ENCODE measurements at regions not wholly inside any gene's neighbourhood (a gene's known extent, or its start where the extent isn't known, plus 50 kb on each side); places are given as distances from the start of the nearest gene placed in this dataset.

DNA sequence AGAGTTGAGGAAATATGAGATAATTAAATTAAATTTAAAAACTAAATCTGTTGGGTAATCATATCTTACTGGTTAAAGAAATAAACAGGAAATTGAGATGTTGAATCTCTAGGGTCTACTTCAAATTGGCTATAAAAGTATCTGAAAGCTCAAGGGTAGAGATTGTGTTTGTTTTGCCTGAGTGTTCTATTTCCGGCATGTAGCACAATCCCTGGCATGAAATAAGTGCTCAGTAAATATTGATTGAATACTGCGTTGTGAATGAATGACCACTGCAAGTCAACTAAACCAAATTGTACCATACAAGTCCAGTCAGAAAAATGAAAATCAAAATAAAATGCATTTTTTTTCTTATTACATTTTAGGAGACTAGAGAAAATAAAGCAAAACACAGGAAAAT lies 709.8 kb downstream of the EPM2A start:
- TF ChIP-seq SIN3A (IDR thresholded peaks at IDR 0.05; ENCODE audit: borderline replicate concordance, low read depth, low read length), result no peak
- TF ChIP-seq MAFK (conservative IDR thresholded peaks at IDR 0.05 in 1 of 2, IDR thresholded peaks at IDR 0.05 in 1 of 2; ENCODE audit: low read length in 2 of 2), result no peak
- TF ChIP-seq PCBP2 (optimal IDR thresholded peaks at IDR 0.05; ENCODE audit: low read depth, low read length, poor library complexity, severe bottlenecking), result no peak
- TF ChIP-seq RBAK (CRISPR knock-in tag; IDR thresholded peaks at IDR 0.05), result no peak
- TF ChIP-seq, protein P1, sequence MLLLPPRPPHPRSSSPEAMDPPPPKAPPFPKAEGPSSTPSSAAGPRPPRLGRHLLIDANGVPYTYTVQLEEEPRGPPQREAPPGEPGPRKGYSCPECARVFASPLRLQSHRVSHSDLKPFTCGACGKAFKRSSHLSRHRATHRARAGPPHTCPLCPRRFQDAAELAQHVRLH (CRISPR knock-in tag; IDR thresholded peaks at IDR 0.05; ENCODE audit: borderline replicate concordance, low read depth), result no peak

All from HepG2 (cell line).